ENCODE measurements at regions not wholly inside any gene's neighbourhood (a gene's known extent, or its start where the extent isn't known, plus 50 kb on each side); places are given as distances from the start of the nearest gene placed in this dataset.

DNA sequence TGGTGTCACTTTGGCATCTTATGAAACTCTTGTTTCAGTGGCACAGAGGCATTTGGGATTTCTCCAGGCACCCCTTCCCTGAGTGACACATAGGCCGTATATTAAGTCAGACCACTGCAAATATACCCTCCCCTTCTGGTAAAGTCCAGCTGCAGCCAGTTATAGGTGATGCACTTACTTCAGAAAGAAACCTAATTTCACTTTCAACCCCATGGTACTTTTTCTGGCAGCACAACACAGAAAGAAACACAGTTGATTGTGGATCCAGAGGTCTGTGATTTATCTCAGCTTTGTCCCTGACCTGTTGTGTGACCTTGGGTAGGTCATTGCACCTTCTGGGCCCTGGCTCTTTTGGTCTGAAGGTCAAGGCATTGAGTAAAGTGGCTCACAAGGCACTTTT is 173.2 kb downstream of the BUB3 start:
- no peak for DNase-seq (ENCODE audit: low read depth)
- TF ChIP-seq, protein P1, sequence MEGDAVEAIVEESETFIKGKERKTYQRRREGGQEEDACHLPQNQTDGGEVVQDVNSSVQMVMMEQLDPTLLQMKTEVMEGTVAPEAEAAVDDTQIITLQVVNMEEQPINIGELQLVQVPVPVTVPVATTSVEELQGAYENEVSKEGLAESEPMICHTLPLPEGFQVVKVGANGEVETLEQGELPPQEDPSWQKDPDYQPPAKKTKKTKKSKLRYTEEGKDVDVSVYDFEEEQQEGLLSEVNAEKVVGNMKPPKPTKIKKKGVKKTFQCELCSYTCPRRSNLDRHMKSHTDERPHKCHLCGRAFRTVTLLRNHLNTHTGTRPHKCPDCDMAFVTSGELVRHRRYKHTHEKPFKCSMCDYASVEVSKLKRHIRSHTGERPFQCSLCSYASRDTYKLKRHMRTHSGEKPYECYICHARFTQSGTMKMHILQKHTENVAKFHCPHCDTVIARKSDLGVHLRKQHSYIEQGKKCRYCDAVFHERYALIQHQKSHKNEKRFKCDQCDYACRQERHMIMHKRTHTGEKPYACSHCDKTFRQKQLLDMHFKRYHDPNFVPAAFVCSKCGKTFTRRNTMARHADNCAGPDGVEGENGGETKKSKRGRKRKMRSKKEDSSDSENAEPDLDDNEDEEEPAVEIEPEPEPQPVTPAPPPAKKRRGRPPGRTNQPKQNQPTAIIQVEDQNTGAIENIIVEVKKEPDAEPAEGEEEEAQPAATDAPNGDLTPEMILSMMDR (conservative IDR thresholded peaks at IDR 0.05; ENCODE audit: low read depth, low read length) = no peak
- H3K4me3 ChIP-seq (ENCODE audit: low read length) = no peak overlapping the region

DNA sequence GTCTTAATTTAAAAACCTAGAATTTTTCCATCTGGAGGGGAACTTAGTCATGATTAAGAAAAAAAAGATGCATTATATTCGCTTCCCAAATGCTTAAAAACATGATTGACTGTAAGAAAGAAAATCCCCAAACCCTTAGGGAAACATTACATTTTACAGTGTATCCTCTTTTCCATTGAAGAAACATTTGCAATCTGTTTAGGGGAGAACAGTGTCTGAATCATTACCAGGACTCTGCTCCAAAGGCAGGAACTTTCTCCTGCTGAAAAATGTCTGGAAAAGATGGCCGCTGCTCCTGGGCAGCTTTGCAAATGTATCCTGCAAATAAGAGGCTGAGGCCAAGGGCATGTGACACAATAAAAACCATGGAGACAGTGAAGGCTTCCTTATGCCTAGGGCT is 173.7 kb downstream of the BUB3 start:
- TF ChIP-seq, protein P1 (conservative IDR thresholded peaks at IDR 0.05; ENCODE audit: low read depth, low read length) = no peak
- no peak for DNase-seq (ENCODE audit: low read depth)
- H3K4me3 ChIP-seq (ENCODE audit: low read length) = no peak overlapping the region

DNA sequence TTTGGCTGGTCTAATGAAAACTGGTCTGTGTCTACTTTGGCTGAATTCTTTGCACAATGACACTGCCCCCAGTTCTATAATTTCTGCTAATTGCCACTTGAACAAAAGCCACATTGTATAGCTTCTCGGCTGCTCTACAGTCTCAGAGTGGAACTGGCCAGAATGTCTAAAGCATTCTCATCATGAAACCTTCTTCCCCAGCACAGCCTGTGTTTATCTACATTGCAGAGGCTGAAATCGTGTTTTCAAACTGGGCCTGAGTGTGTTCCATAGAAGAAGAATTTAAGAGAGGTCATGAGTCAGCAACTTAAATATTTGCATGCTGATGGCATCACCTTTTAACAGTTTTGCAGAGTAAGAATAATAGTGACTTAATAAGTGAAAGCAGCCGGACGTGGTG is 177.2 kb downstream of the BUB3 start:
- TF ChIP-seq, protein P1 (conservative IDR thresholded peaks at IDR 0.05; ENCODE audit: low read depth, low read length) = no peak
- no peak overlapping the region for H3K4me3 ChIP-seq (ENCODE audit: low read length)
- DNase-seq (ENCODE audit: low read depth) = peak; percentile 4

DNA sequence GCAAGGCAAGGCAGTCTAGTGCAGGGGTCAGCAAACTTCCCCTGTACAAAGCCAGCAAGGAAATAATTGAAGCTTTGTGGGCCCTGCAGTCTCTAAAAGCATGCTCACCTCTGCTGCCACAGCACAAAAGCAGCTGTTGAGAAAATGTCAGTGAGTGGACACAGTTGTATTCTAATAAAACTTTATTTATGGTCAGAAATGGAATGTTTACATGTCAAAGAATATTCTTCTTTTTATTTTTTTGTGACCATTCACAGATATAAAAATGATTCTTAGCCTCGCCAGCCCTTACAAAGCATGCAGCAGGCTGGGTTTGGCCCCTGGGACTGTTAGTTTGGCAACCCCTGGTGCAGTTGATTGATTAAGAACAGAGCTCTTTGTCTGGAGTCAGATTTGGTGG is 192.4 kb downstream of the BUB3 start:
- DNase-seq (ENCODE audit: low read depth) = no peak
- H3K4me3 ChIP-seq (ENCODE audit: low read length) = no peak overlapping the region
- TF ChIP-seq, protein P1 (conservative IDR thresholded peaks at IDR 0.05; ENCODE audit: low read depth, low read length) = no peak

DNA sequence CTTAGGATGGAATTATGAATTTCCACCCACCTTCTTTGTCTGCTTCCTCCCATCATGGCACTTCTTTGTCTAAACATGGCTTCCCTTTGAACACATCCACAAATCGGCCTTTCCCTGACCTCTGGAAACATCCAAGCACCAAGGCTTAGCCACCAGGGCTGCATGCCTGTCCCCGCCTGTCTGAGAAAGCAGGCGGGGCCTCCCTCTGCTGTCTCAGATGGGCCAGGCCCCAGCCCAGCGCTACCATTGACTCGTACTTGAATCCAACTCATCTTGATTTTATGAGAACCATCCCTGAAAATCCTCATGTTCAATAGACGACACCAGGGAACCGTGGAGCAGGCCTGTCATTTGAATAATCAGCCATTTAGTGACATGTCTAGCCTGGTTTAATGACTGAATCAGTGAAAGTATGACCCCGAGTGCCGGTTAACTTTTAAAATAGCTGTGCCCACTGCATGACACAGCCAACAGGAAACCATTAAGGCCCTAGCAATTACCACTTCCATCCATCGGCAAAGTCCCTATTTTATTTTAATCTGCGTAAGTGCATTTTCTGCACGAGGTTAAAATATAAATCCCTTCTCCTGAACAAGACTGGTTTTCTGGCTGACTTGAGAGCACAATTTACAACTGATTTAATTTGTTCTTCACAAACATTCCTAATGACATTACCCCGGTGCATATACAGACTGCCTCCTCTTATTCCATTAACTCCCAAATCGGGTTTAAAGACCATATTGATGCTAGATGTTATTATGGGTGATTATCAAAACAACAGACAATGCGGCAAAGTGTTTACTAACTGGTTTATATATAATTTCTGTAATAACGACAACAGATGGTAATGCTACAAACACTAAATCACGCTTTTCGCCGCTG is 194.7 kb downstream of the BUB3 start:
- no peak overlapping the region for H3K4me3 ChIP-seq (ENCODE audit: low read length)
- no peak for DNase-seq (ENCODE audit: low read depth)
- TF ChIP-seq, protein P1 (conservative IDR thresholded peaks at IDR 0.05; ENCODE audit: low read depth, low read length) = no peak

DNA sequence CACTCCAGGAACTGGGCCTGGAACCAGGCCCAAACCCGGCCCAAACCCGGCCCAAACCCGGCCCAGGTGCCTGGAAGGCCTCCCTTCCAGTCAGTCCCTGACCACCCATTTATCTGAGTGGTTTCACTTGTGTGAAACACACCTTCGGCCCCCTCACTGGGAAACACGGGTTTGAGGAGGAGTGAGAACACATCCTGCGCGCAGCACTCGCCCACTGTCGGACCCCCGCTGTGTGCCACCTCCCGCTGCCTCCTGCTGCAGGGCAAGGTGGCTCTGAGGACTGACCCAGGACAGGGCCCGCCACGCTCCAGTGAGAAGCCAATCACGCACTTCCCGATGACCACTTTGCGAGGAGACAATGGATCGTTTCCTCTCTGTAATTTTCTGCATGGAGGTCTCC is 197.5 kb downstream of the BUB3 start:
- H3K4me3 ChIP-seq (ENCODE audit: low read length) = no peak overlapping the region
- no peak for DNase-seq (ENCODE audit: low read depth)
- TF ChIP-seq, protein P1 (conservative IDR thresholded peaks at IDR 0.05; ENCODE audit: low read depth, low read length) = no peak

DNA sequence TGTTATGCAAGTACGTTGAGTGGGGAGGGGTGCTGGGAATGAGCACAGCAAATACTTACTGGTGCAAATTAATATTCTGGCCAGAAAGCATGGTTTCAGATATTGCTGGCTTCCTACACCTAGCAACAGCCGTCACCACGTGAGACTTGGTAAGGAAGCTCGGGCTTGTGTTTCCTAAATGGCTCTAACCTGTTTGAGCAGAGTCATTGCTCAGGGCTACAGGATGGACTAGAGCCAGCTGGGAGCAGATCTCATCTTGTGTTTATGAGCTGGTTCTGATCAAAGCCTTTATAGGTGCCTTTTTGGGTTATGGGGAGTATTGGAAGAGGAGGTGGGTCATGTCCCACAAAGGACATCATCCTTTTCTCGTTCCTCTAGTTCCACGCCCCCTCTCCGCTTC is 200.3 kb downstream of the BUB3 start:
- no peak overlapping the region for H3K4me3 ChIP-seq (ENCODE audit: low read length)
- TF ChIP-seq, protein P1 (conservative IDR thresholded peaks at IDR 0.05; ENCODE audit: low read depth, low read length) = no peak
- DNase-seq (ENCODE audit: low read depth) = no peak
